GM18508 (cell line): ENCODE measurements at regions not wholly inside any gene's neighbourhood (a gene's known extent, or its start where the extent isn't known, plus 50 kb on each side); places are given as distances from the start of the nearest gene placed in this dataset.
"Not testable (repeated sequence)": the region's sequence is repeated elsewhere in the genome, so short reads cannot be mapped to it uniquely, and the experiment has no call there.

Source experiments
- ATAC-seq: cut with Tn5 transposase; IDR thresholded peaks from one replicate; pipeline ENCODE4 v1.9.1; 2021; ENCODE audit warnings: moderate number of reproducible peaks; ENCODE audit not compliant: insufficient read depth, unreplicated experiment

DNA sequence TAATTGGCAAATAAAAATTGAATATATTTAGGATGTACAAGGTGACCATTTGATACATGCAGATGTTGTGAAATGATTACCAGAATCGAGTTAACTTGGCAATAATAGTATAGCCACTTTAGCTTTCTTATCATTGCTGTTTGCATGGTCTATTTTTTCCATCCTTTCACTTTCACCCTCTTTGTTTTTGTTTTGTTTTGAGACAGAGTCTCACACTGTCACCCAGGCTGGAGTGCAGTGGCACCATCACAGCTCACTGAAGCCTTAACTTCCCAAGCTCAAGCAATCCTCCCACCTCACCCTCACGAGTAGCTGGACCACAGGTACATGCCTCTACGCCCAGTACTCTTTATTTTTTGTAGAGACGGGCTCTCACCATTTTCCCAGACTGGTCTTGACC lies 218.6 kb upstream of the ADGRL3 start:
- no peak for ATAC-seq

GRCh38 chr4:60989141-60989540 lies 211.0 kb upstream of the ADGRL3 start:
- ATAC-seq, result no peak

DNA sequence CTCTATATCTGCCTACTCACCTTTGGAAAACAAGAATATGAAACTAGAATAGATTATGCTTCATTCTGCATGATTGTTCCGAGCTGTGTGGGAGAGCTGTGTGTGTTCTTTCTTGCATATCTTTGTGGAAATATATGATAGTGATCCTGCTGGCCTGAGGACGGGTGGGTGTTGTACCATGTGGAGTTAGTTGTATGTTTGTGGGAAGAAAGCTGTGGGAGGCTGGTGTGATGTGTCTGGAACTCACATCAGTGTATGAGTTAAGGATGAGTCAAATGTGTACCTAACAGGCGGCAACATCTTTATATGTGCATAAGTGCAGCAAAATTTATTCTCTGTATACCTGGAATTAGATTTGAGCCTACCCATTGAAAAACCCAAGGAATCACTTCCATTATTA lies 208.1 kb upstream of the ADGRL3 start:
- ATAC-seq, result no peak

DNA sequence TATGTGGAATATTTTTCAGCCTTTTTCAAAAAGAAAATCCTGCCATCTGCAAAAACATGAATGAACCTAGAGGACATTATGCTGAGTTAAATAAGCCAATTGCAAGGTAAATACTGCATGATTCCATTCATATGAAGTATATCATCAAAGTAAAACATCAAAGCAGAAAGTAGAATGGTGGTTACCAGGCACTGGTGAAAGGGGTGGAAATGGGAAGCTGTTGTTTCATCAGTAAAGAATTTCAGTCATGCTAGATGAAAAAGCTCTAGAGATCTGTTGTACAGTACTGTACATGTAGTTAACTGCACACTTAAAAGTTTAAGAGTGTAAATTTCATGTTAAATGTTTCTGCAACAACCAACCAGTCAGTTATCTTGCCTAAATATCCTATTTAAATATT lies 196.8 kb upstream of the ADGRL3 start:
- ATAC-seq, result no peak

DNA sequence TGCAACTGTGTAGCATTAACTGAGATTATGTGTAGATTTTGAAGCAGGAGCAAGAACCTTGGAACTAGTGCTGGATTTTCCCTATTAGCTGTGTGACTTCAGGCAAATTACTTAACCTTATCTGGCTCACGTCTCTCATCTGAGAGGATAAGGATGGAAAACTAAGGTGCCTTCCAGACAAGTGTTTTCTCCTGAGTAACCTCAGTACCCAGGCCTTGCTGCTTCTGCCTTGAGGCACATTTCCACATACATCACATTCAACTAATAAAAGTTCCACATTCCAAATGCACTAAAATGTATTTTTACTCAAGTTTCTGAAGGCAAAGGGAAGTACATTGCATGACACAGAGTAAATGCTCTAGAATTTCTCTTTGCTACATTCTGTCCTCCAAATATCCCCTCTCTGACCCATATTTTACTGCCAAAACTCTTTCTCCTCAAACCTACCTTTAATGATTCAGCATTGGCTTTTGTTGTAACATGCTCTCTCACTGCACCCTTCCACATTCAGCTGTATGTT lies 195.4 kb upstream of the ADGRL3 start:
- no peak for ATAC-seq

DNA sequence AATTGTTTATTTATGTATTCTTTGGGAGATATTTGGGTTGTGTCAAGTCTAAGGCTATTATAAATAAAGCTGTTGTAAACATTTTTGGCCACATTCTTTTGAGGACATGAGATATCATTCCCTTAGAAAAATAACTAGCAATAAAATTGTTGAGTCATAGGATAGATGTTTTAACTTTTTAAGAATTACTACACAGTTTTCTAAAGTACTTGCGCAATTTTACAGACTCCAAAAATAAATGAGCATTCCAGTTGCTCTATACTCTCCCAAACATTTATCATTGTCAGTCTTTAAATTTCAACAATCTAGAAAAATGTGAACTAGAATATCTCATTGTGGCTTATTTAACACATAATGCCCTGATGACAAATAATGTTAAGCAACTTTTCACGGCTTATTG lies 189.1 kb upstream of the ADGRL3 start:
- no peak for ATAC-seq

DNA sequence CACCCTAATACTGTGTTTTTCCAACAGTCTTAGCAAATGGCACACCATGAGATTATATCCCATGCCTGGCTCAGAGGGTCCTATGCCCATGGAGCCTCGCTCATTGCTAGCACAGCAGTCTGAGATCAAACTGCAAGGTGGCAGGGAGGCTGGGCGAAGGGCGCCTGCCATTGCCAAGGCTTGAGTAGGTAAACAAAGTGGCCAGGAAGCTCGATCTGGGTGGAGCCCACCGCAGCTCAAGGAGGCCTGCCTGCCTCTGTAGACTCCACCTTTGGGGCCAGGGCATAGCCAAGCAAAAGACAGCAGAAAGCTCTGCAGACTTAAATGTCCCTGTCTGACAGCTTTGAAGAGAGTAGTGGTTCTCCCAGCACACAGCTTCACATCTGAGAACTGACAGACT lies 188.2 kb upstream of the ADGRL3 start:
- not testable (repeated sequence) for ATAC-seq

GRCh38 chr4:61024610-61025009 lies 175.5 kb upstream of the ADGRL3 start:
- ATAC-seq, result no peak

GRCh38 chr4:61027939-61028338 lies 172.2 kb upstream of the ADGRL3 start:
- no peak for ATAC-seq

DNA sequence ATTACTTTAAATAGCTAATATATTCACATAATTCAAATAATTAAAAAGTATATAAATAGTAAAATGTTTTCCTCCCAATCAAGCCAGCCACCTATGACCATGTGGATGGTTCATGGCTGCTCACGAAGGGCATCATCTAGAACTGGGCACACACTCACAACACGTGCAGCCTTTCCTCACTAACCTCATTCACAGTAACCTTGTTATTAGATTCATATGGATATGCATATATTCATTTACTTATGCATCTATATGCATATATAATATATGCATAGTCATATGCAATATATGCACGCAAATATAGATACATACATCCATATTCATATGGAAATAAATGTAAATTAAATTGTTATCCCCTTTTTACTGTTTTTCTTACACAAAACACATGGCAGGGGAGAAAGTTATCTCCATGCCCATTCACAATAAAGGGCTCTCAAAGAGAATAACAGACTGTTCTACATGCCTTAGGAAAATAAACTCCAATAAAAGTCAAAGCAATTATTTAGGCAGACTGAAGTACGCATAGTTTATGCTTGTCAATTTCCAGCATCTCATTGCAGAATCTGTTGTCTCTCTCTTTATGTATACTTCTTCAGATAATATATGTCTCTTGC lies 163.9 kb upstream of the ADGRL3 start:
- no peak for ATAC-seq

GRCh38 chr4:61041527-61041926 lies 158.6 kb upstream of the ADGRL3 start:
- no peak for ATAC-seq

DNA sequence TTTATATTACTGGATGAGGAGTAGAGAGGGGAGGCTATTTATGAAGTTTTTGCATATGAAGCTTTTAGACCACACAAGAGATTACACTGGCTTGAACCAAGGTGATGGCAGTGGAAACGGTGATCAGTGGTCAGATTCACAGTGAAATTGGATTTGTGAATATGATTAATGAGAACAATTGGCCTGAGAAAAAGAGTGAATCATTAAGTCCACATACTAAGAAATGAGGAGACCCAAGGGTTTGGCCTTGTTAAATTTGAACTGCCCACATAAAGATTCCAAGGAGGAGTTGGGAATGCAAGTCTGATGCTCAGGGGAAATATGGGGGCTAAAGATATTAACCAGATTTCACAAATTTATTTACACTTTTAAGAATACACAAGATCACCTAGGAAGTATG lies 155.3 kb upstream of the ADGRL3 start:
- ATAC-seq, result no peak

GRCh38 chr4:61049018-61049417 lies 151.1 kb upstream of the ADGRL3 start:
- no peak for ATAC-seq

GRCh38 chr4:61067381-61067780 lies 132.7 kb upstream of the ADGRL3 start:
- no peak for ATAC-seq

- ATAC-seq, result no peak
Observed at GRCh38 chr4:61068060-61068459, 132.1 kb upstream of the ADGRL3 start.

GRCh38 chr4:61068745-61069144 lies 131.4 kb upstream of the ADGRL3 start:
- no peak for ATAC-seq

DNA sequence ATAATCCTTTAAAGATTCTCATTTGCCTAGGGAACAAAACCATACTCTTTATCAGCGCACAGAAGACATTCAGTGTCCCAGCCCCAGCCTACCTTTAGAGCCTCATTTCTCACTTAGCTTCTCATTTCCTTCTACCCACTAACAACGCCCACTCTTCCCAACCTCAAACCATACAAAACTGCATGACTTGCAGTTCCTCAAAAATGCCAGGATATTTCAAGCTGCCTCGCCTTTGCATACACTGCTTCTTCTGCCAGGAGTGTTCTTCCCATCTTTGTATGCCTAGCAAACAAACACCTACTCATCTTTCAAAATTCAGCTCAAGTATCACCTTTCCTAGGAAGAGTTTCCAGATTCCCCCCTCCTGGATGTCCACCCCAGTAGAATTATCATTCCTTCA lies 129.9 kb upstream of the ADGRL3 start:
- ATAC-seq, result no peak

GRCh38 chr4:61079427-61079826 lies 120.7 kb upstream of the ADGRL3 start:
- no peak for ATAC-seq

DNA sequence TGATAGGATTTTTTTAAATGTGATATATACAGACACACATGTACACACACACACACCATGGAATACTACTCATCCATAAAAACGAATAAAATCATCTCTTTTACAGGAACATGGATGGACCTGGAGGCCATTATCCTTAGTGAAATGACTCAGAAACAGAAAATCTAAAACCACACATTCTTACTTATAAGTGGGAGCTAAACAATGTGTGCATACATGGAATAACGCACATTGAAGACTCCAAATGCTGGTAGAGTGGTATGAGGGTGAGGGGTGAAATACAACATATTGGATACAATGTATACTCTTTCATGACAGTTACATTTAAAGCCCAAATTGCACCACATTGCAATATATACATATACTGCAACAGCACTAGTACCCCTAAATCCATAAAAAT lies 120.2 kb upstream of the ADGRL3 start:
- no peak for ATAC-seq

- ATAC-seq, result no peak
Observed at GRCh38 chr4:61085534-61085933, 114.6 kb upstream of the ADGRL3 start.

DNA sequence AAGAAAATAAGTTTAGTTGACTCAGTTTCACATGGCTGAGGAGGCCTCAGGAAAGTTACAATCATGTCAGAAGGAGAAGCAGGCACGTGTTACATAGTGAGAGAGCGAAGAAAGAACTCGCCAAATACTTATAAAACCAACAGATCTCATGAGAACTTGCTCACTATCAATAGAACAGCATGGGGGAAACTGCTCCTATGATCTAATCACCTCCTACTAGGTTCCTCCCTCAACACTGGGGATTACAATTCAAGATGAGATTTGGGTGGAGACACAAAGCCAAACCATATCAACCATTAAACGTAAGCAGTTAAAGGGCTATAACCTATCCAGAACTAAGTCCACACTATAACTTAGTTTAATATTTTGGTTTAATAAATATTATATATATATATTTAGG lies 113.8 kb upstream of the ADGRL3 start:
- no peak for ATAC-seq

- no peak for ATAC-seq
Observed at GRCh38 chr4:61086979-61087378, 113.1 kb upstream of the ADGRL3 start.
